Common myeloid progenitor, CD34-positive (primary cell): ENCODE measurements at regions not wholly inside any gene's neighbourhood (a gene's known extent, or its start where the extent isn't known, plus 50 kb on each side); places are given as distances from the start of the nearest gene placed in this dataset.

Experiments used
- CTCF ChIA-PET: fragments of 350-600 bp; sonication (Branson Sonifier 250); formaldehyde crosslinking; loops from one replicate; lab custom pipeline; 2021; ENCODE audit warnings: antibody characterized with exemption; lab: Charles Lee
- POLR2A ChIA-PET: fragments of 350-600 bp; sonication (Branson Sonifier 250); formaldehyde crosslinking; loops from one replicate; lab custom pipeline; 2021; ENCODE audit warnings: antibody characterized with exemption; lab: Charles Lee
- DNase-seq, 3 donors: peaks; one replicate each; pipeline versions ENCODE4 v3.0.0 to v3.0.0-alpha.2; 2013
- H3K27ac ChIP-seq, 2 experiments: 1 replicate in 1 of 2; 2 replicates in 1 of 2; pipeline ENCODE4 v1.7.0; 2013; ENCODE audit warnings: inconsistent platforms in 2 of 2, low read length in 2 of 2, mild to moderate bottlenecking in 2 of 2, low read depth in 1 of 2, moderate library complexity in 1 of 2; ENCODE audit not compliant: severe bottlenecking in 2 of 2, insufficient read depth in 1 of 2, poor library complexity in 1 of 2
- H3K27me3 ChIP-seq, 5 experiments: replicated peaks in 2 of 5; 1 replicate in 3 of 5; 2 replicates in 2 of 5; pipeline versions ENCODE4 v1.6.1 to v1.7.0; 2013; ENCODE audit warnings: low read length in 4 of 5, mild to moderate bottlenecking in 2 of 5, moderate library complexity in 2 of 5, inconsistent platforms in 1 of 5; ENCODE audit not compliant: insufficient read depth in 5 of 5, control insufficient read depth in 4 of 5
- H3K36me3 ChIP-seq, 4 experiments: 1 replicate in 2 of 4; 2 replicates in 2 of 4; pipeline versions ENCODE4 v1.6.1 to v1.7.0; 2013; ENCODE audit warnings: low read length in 3 of 4, control low read depth in 1 of 4, mild to moderate bottlenecking in 1 of 4; ENCODE audit not compliant: control insufficient read depth in 4 of 4, insufficient read depth in 4 of 4
- H3K4me1 ChIP-seq, 4 experiments: 1 replicate in 3 of 4; 2 replicates in 1 of 4; pipeline versions ENCODE4 v1.6.1 to v1.7.1; 2013; ENCODE audit warnings: low read length in 3 of 4, mild to moderate bottlenecking in 3 of 4, control low read depth in 1 of 4, inconsistent platforms in 1 of 4, moderate library complexity in 1 of 4; ENCODE audit not compliant: control insufficient read depth in 4 of 4, insufficient read depth in 4 of 4; ENCODE audit errors: control extremely low read depth in 1 of 4
- H3K4me3 ChIP-seq, 7 experiments: 1 replicate in 4 of 7; 2 replicates in 3 of 7; pipeline versions ENCODE4 v1.5.1 to v1.7.0; 2013; ENCODE audit warnings: mild to moderate bottlenecking in 7 of 7, low read length in 6 of 7, moderate library complexity in 6 of 7, inconsistent platforms in 2 of 7, low read depth in 2 of 7, control low read depth in 1 of 7; ENCODE audit not compliant: insufficient read depth in 4 of 7, control insufficient read depth in 1 of 7; ENCODE audit errors: extremely low read depth in 1 of 7
- H3K9me3 ChIP-seq, 5 experiments: 1 replicate in 4 of 5; 2 replicates in 1 of 5; pipeline versions ENCODE4 v1.6.1 to v1.7.1; 2013; ENCODE audit warnings: low read length in 4 of 5, mild to moderate bottlenecking in 2 of 5, inconsistent platforms in 1 of 5, low read depth in 1 of 5, moderate library complexity in 1 of 5; ENCODE audit not compliant: control insufficient read depth in 4 of 5, insufficient read depth in 2 of 5; ENCODE audit errors: control extremely low read depth in 1 of 5
- WGBS: methylation state at CpG from one replicate; pipeline ENCODE4 v1.1.5; 2013; ENCODE audit not compliant: insufficient coverage; 5-methylcytosine and 5-hydroxymethylcytosine counted together

DNA sequence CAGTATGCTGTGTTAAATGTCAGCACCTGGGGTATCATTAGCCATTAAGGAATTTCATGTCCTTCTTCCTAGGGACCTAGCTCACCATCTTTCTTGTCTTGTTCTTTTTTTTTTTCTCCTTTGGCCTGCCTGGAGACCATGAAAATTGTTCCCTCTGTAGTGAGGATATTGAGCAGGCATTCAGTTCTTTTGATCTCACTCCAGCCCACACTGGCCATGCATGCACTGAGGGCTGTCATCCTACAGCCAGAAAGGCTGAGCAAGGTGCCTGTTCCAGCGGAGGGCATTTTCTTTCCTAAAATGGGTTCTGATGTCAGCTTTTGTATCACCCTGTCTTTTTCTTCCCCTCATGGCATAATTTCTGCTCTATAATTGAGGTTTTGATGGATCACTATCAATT lies 275.9 kb upstream of the HAND2 start:
- no CpG with 5 or more reads among the region's 1 CpG for WGBS
- Histone ChIP-seq H3K4me1 (no peaks in the 10 kb centered on the region), H3K9me3 (no peaks in the 10 kb centered on the region), H3K4me3 (no peak overlapping the region), H3K27me3 (peaks cover 0 to 3% (median 0%) of the 10 kb centered on the region in 5 experiments), H3K36me3 (no peaks in the 10 kb centered on the region), H3K27ac (no peak overlapping the region)
- CTCF ChIA-PET = no interaction called here
- POLR2A ChIA-PET = no interaction called here
- DNase-seq = no peak

DNA sequence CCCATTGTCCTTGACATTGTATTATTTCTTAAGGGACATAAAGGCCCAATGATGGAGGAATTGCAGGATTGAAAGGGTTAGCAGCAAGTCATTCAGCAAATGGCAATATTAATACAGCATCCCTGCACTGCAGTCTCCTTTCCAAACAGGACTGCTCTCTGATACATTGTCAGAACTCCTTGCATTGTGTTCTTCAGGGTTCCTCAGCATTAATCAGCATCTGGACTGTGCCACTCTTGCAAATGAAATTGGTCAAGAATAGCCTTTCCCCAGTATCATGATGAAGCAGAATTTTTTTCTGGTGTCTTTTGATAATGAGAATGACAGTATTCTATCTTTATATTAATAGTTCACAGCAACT lies 272.6 kb upstream of the HAND2 start:
- POLR2A ChIA-PET = no interaction called here
- DNase-seq = no peak
- no peaks in the 10 kb centered on the region for H3K9me3 ChIP-seq
- peaks cover 0 to 3% (median 0%) of the 10 kb centered on the region in 5 experiments for H3K27me3 ChIP-seq
- CTCF ChIA-PET = no interaction called here
- no peaks in the 10 kb centered on the region for H3K36me3 ChIP-seq
- no peak overlapping the region for H3K4me3 ChIP-seq
- H3K4me1 ChIP-seq = no peaks in the 10 kb centered on the region
- no peak overlapping the region for H3K27ac ChIP-seq

DNA sequence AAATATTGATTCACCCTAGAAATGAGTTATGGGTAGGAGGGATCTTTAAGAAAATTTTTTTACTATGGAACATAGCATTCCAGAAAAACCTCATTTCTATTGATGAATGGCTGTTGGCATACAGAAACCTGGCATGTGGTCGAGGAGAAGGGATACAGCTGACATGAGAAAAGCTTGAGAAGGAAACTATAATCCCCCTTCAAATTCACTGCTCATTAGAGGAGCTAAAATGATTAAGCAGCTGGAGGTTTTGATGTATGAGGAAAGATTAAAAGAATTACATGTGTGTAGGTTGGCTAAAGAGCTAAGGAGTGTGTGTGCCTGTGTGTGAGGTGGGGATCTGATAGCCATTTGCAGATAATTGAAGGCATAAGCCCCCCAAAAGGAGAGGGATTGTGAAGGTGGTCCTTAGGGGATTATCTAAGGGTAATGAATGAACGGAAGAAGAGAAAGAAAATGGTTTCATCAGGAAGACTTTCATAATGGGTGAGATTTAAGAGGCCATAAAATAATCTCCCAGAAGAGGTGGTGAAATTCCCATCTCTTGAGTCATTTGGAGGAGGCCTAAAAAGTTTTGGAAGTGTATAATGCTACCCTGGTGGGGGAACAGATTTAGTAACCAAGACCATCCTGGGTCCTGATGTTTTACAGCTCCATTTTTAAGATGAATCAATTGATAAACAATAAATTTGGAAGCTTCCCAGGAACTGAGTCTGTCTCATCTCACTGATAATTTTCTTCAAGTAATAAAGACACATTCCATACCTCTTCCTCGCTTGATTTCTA lies 272.0 kb upstream of the HAND2 start:
- Histone ChIP-seq H3K9me3 (no peaks in the 10 kb centered on the region), H3K4me3 (no peak overlapping the region), H3K27me3 (peaks cover 0 to 3% (median 0%) of the 10 kb centered on the region in 5 experiments), H3K4me1 (no peaks in the 10 kb centered on the region), H3K36me3 (no peaks in the 10 kb centered on the region), H3K27ac (no peak overlapping the region)
- CTCF ChIA-PET = no interaction called here
- 94% methylated on average over 2 of the region's 3 CpGs for WGBS
- DNase-seq = no peak
- POLR2A ChIA-PET = no interaction called here

GRCh38 chr4:173801361-173801760 lies 271.3 kb upstream of the HAND2 start:
- Histone ChIP-seq H3K4me3 (no peak overlapping the region), H3K27ac (no peak overlapping the region), H3K36me3 (no peaks in the 10 kb centered on the region), H3K27me3 (peaks cover 0 to 4% (median 0%) of the 10 kb centered on the region in 5 experiments), H3K4me1 (no peaks in the 10 kb centered on the region), H3K9me3 (no peaks in the 10 kb centered on the region)
- WGBS = 40% methylated on average over 1 of the region's 1 CpG
- ChIA-PET POLR2A (no interaction called here), CTCF (no interaction called here)
- DNase-seq = no peak

GRCh38 chr4:173797296-173797695 lies 267.3 kb upstream of the HAND2 start:
- POLR2A ChIA-PET = no interaction called here
- Histone ChIP-seq H3K4me3 (no peak overlapping the region), H3K27me3 (peaks cover 0 to 3% (median 0%) of the 10 kb centered on the region in 5 experiments), H3K4me1 (no peaks in the 10 kb centered on the region), H3K27ac (no peak overlapping the region), H3K9me3 (no peaks in the 10 kb centered on the region), H3K36me3 (no peaks in the 10 kb centered on the region)
- WGBS = 100% methylated on average over 1 of the region's 1 CpG
- DNase-seq = no peak
- CTCF ChIA-PET = no interaction called here

DNA sequence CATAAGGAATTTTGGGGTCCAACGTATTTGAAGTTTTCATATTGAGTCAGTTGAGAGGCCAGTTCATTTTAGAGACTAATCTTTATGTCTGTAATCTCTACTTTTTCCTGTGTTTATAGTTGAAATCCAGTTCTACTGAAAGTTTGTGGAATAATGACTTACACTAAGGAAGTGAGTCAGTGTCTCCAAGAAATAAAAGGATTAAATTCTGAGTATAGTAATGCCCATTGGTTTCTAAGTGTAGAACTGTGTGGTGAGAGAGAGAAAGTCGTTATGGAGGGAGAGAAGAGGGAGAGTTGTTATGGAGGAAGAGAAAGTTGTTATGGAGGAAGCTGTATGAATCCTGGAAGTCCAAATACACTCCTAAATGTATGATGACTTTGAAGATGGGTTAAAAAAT lies 264.6 kb upstream of the HAND2 start:
- 86% methylated on average over 1 of the region's 2 CpGs for WGBS
- H3K27me3 ChIP-seq = peaks cover 0 to 2% (median 0%) of the 10 kb centered on the region in 5 experiments
- H3K4me1 ChIP-seq = no peaks in the 10 kb centered on the region
- CTCF ChIA-PET = no interaction called here
- no peaks in the 10 kb centered on the region for H3K9me3 ChIP-seq
- no peak for DNase-seq
- POLR2A ChIA-PET = no interaction called here
- no peak overlapping the region for H3K4me3 ChIP-seq
- H3K36me3 ChIP-seq = no peaks in the 10 kb centered on the region
- no peak overlapping the region for H3K27ac ChIP-seq

- H3K4me1 ChIP-seq = no peaks in the 10 kb centered on the region
- WGBS = no CpG with 5 or more reads among the region's 3 CpGs
- H3K4me3 ChIP-seq = no peak overlapping the region
- no peaks in the 10 kb centered on the region for H3K36me3 ChIP-seq
- H3K27me3 ChIP-seq = peaks cover 0 to 2% (median 0%) of the 10 kb centered on the region in 5 experiments
- H3K9me3 ChIP-seq = no peaks in the 10 kb centered on the region
- ChIA-PET CTCF (no interaction called here), POLR2A (interaction anchor here (0.7 kb wide), 1 partner anchor 1844 kb away, joined by 3 read pairs; no protein-coding TSS in a partner anchor)
- no peak overlapping the region for H3K27ac ChIP-seq
- DNase-seq = no peak
Measured at GRCh38 chr4:173793937-173794510, 264.0 kb upstream of the HAND2 start.
